K562 (cell line): ENCODE measurements at regions not wholly inside any gene's neighbourhood (a gene's known extent, or its start where the extent isn't known, plus 50 kb on each side); places are given as distances from the start of the nearest gene placed in this dataset.

Source experiments
- ATAC-seq: fragments of 200-7000 bp; cut with Tn5 transposase; 3 replicates; pipeline ENCODE4 v1.9.1; 2020; ENCODE audit warnings: moderate library complexity
- BruUV-seq: library from RNA; stranded (reverse); fragments of 400-500 nt; replicated peaks from 2 replicates; lab custom pipeline; 2021; lab: Mats Ljungman, UMichigan
- CTCF ChIA-PET: fragments of 300-600 bp; formaldehyde crosslinking; extraction: SDS; loops from one replicate; lab custom pipeline; 2021; ENCODE audit warnings: low intra/inter-chr PET ratio; lab: Yijun Ruan, JAX
- POLR2A ChIA-PET: fragments of 300-600, 350-650 bp; sonication (Branson Sonifier 250); formaldehyde crosslinking; extraction: SDS; loops from one replicate; lab custom pipeline; 2021; ENCODE audit warnings: antibody characterized with exemption, inconsistent platforms; lab: Yijun Ruan, JAX
- DNase-seq, 4 experiments: peaks; one replicate each; pipeline versions ENCODE4 v3.0.0 to v3.0.0-alpha.2; 2011 to 2018; ENCODE audit warnings: low spot score in 3 of 4, mixed read lengths in 3 of 4; ENCODE audit errors: extremely low read depth in 1 of 4
- FAIRE-seq: peaks from 2 replicates; lab custom pipeline; 2011; peaks lifted over from hg19 to GRCh38; lab: Jason Lieb, UNC
- H2AFZ ChIP-seq: 2 replicates; pipeline ENCODE4 v1.6.0; 2011; ENCODE audit warnings: low read depth, low read length, control low read depth, inconsistent platforms
- H3K27ac ChIP-seq: fragments of 200-600 bp; 3 replicates; pipeline ENCODE4 v1.8.0; 2011; ENCODE audit warnings: low read depth, mild to moderate bottlenecking, control low read depth, inconsistent platforms, low read length, moderate library complexity, mixed read lengths; ENCODE audit errors: extremely low read depth
- H3K27me3 ChIP-seq, 2 experiments: fragments of 300-600 bp in 1 of 2; 2 replicates in 1 of 2; 3 replicates in 1 of 2; pipeline versions ENCODE4 v1.6.0 to v1.8.0; 2011; ENCODE audit warnings: inconsistent platforms in 2 of 2, low read length in 2 of 2, mild to moderate bottlenecking in 1 of 2, mixed read lengths in 1 of 2, moderate library complexity in 1 of 2; ENCODE audit not compliant: control insufficient read depth in 2 of 2, insufficient read depth in 2 of 2
- H3K36me3 ChIP-seq: fragments of 300-600 bp; 3 replicates; pipeline ENCODE4 v1.8.0; 2011; ENCODE audit warnings: mild to moderate bottlenecking, low read length, inconsistent platforms; ENCODE audit not compliant: control insufficient read depth, insufficient read depth
- H3K4me1 ChIP-seq, 2 experiments: fragments of 200-600 bp in 1 of 2; replicated peaks in 1 of 2; 2 replicates in 1 of 2; 3 replicates in 1 of 2; pipeline versions ENCODE4 v1.5.1 to v1.8.0; 2011; ENCODE audit warnings: inconsistent platforms in 2 of 2, low read length in 2 of 2, mild to moderate bottlenecking in 1 of 2, mixed read lengths in 1 of 2, moderate library complexity in 1 of 2; ENCODE audit not compliant: control insufficient read depth in 2 of 2, insufficient read depth in 2 of 2
- H3K4me2 ChIP-seq: 2 replicates; pipeline ENCODE4 v1.6.1; 2011; ENCODE audit warnings: low read length, control low read depth, inconsistent platforms, mixed read lengths; ENCODE audit not compliant: insufficient read depth
- H3K4me3 ChIP-seq: fragments of 200-600 bp; sonication (generic), shearing (Covaris generic); 2 replicates; pipeline ENCODE4 v1.5.1; 2016; ENCODE audit warnings: control low read depth, inconsistent platforms
- H3K79me2 ChIP-seq: fragments of 200-600 bp; 3 replicates; pipeline ENCODE4 v1.8.0; 2011; ENCODE audit warnings: low read length, inconsistent platforms; ENCODE audit not compliant: control insufficient read depth, insufficient read depth
- H3K9ac ChIP-seq, 2 experiments: 2 replicates each; pipeline versions ENCODE4 v1.6.0 to v1.6.1; 2011; ENCODE audit warnings: low read depth in 2 of 2, low read length in 2 of 2, control low read depth in 1 of 2, inconsistent platforms in 1 of 2, mild to moderate bottlenecking in 1 of 2, mixed read lengths in 1 of 2; ENCODE audit not compliant: insufficient read depth in 1 of 2
- H3K9me1 ChIP-seq: one replicate; pipeline ENCODE4 v1.6.0; 2011; ENCODE audit warnings: inconsistent platforms, mild to moderate bottlenecking, low read length, moderate library complexity; ENCODE audit not compliant: control insufficient read depth, insufficient read depth
- H3K9me3 ChIP-seq: replicated peaks from 2 replicates; pipeline ENCODE4 v1.5.1; 2011; ENCODE audit warnings: low read depth, low read length, inconsistent platforms; ENCODE audit not compliant: control insufficient read depth, insufficient read depth
- H4K20me1 ChIP-seq: replicated peaks from 2 replicates; pipeline ENCODE4 v1.6.1; 2011; ENCODE audit warnings: low read length, inconsistent platforms, mixed read lengths; ENCODE audit not compliant: control insufficient read depth, insufficient read depth
- ATF7 ChIP-seq: fragments of 450-650 bp; IDR thresholded peaks from 2 replicates; pipeline ENCODE4 v1.7.1; 2014; ENCODE audit warnings: mild to moderate bottlenecking, moderate library complexity
- CBX2 ChIP-seq: fragments of 200-600 bp; sonication (generic); IDR thresholded peaks from one replicate; pipeline ENCODE4 v1.6.1; 2012; ENCODE audit warnings: mild to moderate bottlenecking, low read length, inconsistent platforms; ENCODE audit not compliant: insufficient read depth, poor library complexity, severe bottlenecking
- CBX8 ChIP-seq: fragments of 200-600 bp; sonication (generic); IDR thresholded peaks from 2 replicates; pipeline ENCODE4 v1.6.1; 2012; ENCODE audit warnings: borderline replicate concordance, mixed run types, low read depth, mild to moderate bottlenecking, moderate library complexity, mixed read lengths, low read length, control low read depth, inconsistent platforms; ENCODE audit not compliant: poor library complexity, severe bottlenecking; ENCODE audit errors: extremely low read depth
- E2F3 ChIP-seq: fragments of 250-450 bp; sonication (Bioruptor Pico); IDR thresholded peaks from 2 replicates; pipeline ENCODE4 v1.4.0; 2020; ENCODE audit warnings: mild to moderate bottlenecking
- ELF4 ChIP-seq: fragments of 450-650 bp; formaldehyde crosslinking; IDR thresholded peaks from 2 replicates; pipeline ENCODE4 v1.4.0; 2022; ENCODE audit warnings: missing genetic modification characterization
- GABPA ChIP-seq: fragments of 200-800 bp; sonication (Bioruptor generic); conservative IDR thresholded peaks from 2 replicates; pipeline ENCODE4 v1.6.1; 2016; ENCODE audit warnings: low read depth, missing genetic modification characterization, missing compliant biosample characterization
- HES1 ChIP-seq: fragments of 450-650 bp; IDR thresholded peaks from 2 replicates; pipeline ENCODE4 v1.6.1; 2016; ENCODE audit warnings: low read depth, mild to moderate bottlenecking, moderate library complexity
- HNRNPL ChIP-seq: fragments of 200-400 bp; formaldehyde crosslinking; IDR thresholded peaks from 2 replicates; pipeline ENCODE4 v1.6.1; 2017; ENCODE audit warnings: low read depth, mild to moderate bottlenecking, low read length
- ILF3 ChIP-seq: fragments of 450-650 bp; IDR thresholded peaks from 2 replicates; pipeline ENCODE4 v1.6.1; 2018; ENCODE audit warnings: antibody characterized with exemption, mild to moderate bottlenecking, moderate library complexity, borderline replicate concordance
- MAFF ChIP-seq: IDR thresholded peaks from 2 replicates; pipeline ENCODE4 v1.6.1; 2012; ENCODE audit warnings: low read length, improper control_type of control experiment
- MEF2A ChIP-seq: IDR thresholded peaks from 2 replicates; pipeline ENCODE4 v1.6.1; 2011; ENCODE audit warnings: low read depth, mild to moderate bottlenecking, low read length, moderate library complexity; ENCODE audit not compliant: control insufficient read depth
- NFIX ChIP-seq: fragments of 250-450 bp; sonication (Bioruptor Pico); IDR thresholded peaks from 2 replicates; pipeline ENCODE4 v1.4.0; 2020; ENCODE audit warnings: low read depth, mild to moderate bottlenecking, moderate library complexity
- TBL1XR1 ChIP-seq, 2 experiments: IDR thresholded peaks; 2 replicates each; pipeline ENCODE4 v1.6.1; 2012; ENCODE audit warnings: improper control_type of control experiment in 2 of 2, low read length in 2 of 2, mild to moderate bottlenecking in 1 of 2
- TBP ChIP-seq: optimal IDR thresholded peaks from 2 replicates; pipeline ENCODE3; 2011; ENCODE audit warnings: low read depth, low read length, improper control_type of control experiment
- ZC3H8 ChIP-seq: fragments of 450-650 bp; IDR thresholded peaks from 2 replicates; pipeline ENCODE4 v1.6.1; 2017
- ZNF12 ChIP-seq: sonication (generic); formaldehyde crosslinking; IDR thresholded peaks from 2 replicates; pipeline ENCODE4 v1.4.0; 2020; ENCODE audit warnings: mild to moderate bottlenecking, missing genetic modification reagents
- ZNF165 ChIP-seq: fragments of 250-450 bp; sonication (Bioruptor Pico); IDR thresholded peaks from 2 replicates; pipeline ENCODE4 v1.4.0; 2020; ENCODE audit warnings: borderline replicate concordance
- ZNF384 ChIP-seq: IDR thresholded peaks from 2 replicates; pipeline ENCODE4 v1.6.1; 2012; ENCODE audit warnings: low read depth, low read length, improper control_type of control experiment
- ZNF655 ChIP-seq: fragments of 250-450 bp; sonication (Bioruptor Pico); IDR thresholded peaks from 2 replicates; pipeline ENCODE4 v1.5.0; 2021
- WGBS: fragments of 100-300 bp; shearing (Covaris generic); methylation state at CpG from one replicate; pipeline ENCODE4 v1.1.6; 2016; ENCODE audit warnings: low coverage, mixed read lengths; ENCODE audit not compliant: insufficient coverage; ENCODE audit errors: missing lambda C conversion rate; 5-methylcytosine and 5-hydroxymethylcytosine counted together
- in situ Hi-C: fragments of 300-500 bp; cut with MboI; formaldehyde crosslinking; loops from 4 replicates; pipeline ENCODE4 v1.15.0; 2018; ENCODE audit warnings: inconsistent platforms, mixed read lengths
- intact Hi-C: fragments of 100-400 bp; cut with micrococcal nuclease; formaldehyde crosslinking; loops from 2 replicates; pipeline ENCODE4 v1.14.2; 2022
- TF ChIP-seq, protein P1 (sequence below): sonication (generic); formaldehyde crosslinking; IDR thresholded peaks from 2 replicates; pipeline ENCODE4 v1.8.0; 2022; ENCODE audit warnings: mild to moderate bottlenecking, missing genetic modification reagents
- TF ChIP-seq, protein P2 (sequence below): fragments of 450-650 bp; formaldehyde crosslinking; IDR thresholded peaks from 2 replicates; pipeline ENCODE4 v1.4.0; 2020; ENCODE audit warnings: mild to moderate bottlenecking, moderate library complexity

DNA sequence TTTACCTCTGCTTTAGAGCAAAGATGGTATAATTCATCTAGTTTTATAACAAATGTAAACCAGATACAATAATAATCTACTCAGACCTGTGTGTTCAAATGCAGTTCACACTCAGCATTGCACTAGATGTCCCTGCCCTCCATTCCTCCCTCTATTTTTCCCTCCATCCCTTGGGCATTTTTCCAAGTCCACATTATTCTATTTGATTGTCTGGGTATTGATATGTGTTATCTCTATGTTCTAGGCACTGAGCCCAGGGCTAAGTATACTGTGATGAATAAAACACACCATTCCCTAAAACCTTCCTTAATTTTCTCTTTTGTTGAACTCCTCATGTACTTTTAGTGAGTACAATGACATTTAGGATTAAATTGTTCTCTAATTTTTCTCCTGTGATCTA is 66.2 kb upstream of the HMCN1 start (continued):
- TF ChIP-seq CBX2 (no peak), ATF7 (no peak), MEF2A (no peak), TBL1XR1 (IDR thresholded peaks at IDR 0.05; ENCODE audit: low read length in 2 of 2) (no peak), ILF3 (no peak), ZNF165 (no peak), ZNF384 (no peak), GABPA (no peak), ZC3H8 (no peak), HES1 (no peak), ELF4 (no peak)

DNA sequence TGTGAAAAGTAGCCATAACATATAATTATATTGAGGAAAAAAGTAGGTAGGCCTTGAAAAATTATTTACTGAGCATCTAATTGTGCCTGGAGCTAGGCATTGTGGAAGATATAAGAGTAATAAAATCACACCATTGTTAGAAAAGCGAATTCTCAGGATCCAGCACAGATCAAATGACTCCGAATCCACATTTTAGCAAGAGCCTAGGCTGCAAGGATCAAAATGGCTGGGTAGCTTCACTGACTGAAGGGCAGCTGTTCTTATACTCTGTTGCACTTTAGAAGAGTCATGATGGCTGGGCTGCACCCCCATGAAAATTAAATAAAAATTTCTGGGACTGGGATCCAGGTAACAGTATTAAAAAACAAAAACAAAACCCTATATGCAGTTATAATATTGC is 67.6 kb upstream of the HMCN1 start:
- Histone ChIP-seq H3K9me3 (no peaks in the 10 kb centered on the region), H3K79me2 (no peaks in the 10 kb centered on the region), H3K4me1 (no peaks in the 10 kb centered on the region), H3K4me2 (no peak overlapping the region), H4K20me1 (no peaks in the 10 kb centered on the region), H3K4me3 (no peak overlapping the region), H3K9me1 (no peaks in the 10 kb centered on the region), H3K27me3 (peaks cover 0 to 7% of the 10 kb centered on the region in 2 experiments; a peak in 3 of 5 replicates), H2AFZ (no peak overlapping the region), H3K27ac (no peak overlapping the region), H3K36me3 (no peaks in the 10 kb centered on the region), H3K9ac (no peak overlapping the region)
- ATAC-seq (no peak), FAIRE-seq (no peak), DNase-seq (no peak)
- POLR2A ChIA-PET, result no interaction called here
- 5% methylated on average over 2 of the region's 2 CpGs for WGBS
- intact Hi-C loops, result no loop called here
- CTCF ChIA-PET, result no interaction called here
- TF ChIP-seq MAFF, result no peak
- no peak for TF ChIP-seq HNRNPL
- no peak for TF ChIP-seq TBP
- TF ChIP-seq, protein P1, sequence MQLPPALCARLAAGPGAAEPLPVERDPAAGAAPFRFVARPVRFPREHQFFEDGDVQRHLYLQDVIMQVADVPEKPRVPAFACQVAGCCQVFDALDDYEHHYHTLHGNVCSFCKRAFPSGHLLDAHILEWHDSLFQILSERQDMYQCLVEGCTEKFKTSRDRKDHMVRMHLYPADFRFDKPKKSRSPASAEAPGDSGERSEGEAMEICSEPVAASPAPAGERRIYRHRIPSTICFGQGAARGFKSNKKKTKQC (CRISPR knock-in tag), result no peak
- TF ChIP-seq ZNF12, result no peak
- TF ChIP-seq CBX8, result no peak
- no peak for TF ChIP-seq NFIX (CRISPR knock-in tag)
- no peak for TF ChIP-seq E2F3 (CRISPR knock-in tag)
- TF ChIP-seq ZNF655 (CRISPR knock-in tag), result no peak
- TF ChIP-seq, protein P2, sequence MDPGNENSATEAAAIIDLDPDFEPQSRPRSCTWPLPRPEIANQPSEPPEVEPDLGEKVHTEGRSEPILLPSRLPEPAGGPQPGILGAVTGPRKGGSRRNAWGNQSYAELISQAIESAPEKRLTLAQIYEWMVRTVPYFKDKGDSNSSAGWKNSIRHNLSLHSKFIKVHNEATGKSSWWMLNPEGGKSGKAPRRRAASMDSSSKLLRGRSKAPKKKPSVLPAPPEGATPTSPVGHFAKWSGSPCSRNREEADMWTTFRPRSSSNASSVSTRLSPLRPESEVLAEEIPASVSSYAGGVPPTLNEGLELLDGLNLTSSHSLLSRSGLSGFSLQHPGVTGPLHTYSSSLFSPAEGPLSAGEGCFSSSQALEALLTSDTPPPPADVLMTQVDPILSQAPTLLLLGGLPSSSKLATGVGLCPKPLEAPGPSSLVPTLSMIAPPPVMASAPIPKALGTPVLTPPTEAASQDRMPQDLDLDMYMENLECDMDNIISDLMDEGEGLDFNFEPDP (CRISPR knock-in tag), result no peak
- in situ Hi-C loops, result no loop called here
- BruUV-seq, result no TSS peak
